ENCODE measurements at regions not wholly inside any gene's neighbourhood (a gene's known extent, or its start where the extent isn't known, plus 50 kb on each side); places are given as distances from the start of the nearest gene placed in this dataset.

- Histone ChIP-seq H3K27me3 (ENCODE audit: control insufficient read depth, insufficient read depth, low read length) (no peaks in the 10 kb centered on the region), H3K36me3 (ENCODE audit: control insufficient read depth, insufficient read depth, low read length) (no peaks in the 10 kb centered on the region), H3K4me3 (ENCODE audit: low read depth, low read length) (no peak overlapping the region)
- FAIRE-seq (no peak), DNase-seq (ENCODE audit: low read depth) (no peak)
- TF ChIP-seq, protein P1, sequence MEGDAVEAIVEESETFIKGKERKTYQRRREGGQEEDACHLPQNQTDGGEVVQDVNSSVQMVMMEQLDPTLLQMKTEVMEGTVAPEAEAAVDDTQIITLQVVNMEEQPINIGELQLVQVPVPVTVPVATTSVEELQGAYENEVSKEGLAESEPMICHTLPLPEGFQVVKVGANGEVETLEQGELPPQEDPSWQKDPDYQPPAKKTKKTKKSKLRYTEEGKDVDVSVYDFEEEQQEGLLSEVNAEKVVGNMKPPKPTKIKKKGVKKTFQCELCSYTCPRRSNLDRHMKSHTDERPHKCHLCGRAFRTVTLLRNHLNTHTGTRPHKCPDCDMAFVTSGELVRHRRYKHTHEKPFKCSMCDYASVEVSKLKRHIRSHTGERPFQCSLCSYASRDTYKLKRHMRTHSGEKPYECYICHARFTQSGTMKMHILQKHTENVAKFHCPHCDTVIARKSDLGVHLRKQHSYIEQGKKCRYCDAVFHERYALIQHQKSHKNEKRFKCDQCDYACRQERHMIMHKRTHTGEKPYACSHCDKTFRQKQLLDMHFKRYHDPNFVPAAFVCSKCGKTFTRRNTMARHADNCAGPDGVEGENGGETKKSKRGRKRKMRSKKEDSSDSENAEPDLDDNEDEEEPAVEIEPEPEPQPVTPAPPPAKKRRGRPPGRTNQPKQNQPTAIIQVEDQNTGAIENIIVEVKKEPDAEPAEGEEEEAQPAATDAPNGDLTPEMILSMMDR (IDR thresholded peaks at IDR 0.05; ENCODE audit: insufficient read depth, low read length, severe bottlenecking) = no peak
These were observed 281.7 kb upstream of the ERCC4 start for GRCh38 chr16:13638218-13638617.

DNA sequence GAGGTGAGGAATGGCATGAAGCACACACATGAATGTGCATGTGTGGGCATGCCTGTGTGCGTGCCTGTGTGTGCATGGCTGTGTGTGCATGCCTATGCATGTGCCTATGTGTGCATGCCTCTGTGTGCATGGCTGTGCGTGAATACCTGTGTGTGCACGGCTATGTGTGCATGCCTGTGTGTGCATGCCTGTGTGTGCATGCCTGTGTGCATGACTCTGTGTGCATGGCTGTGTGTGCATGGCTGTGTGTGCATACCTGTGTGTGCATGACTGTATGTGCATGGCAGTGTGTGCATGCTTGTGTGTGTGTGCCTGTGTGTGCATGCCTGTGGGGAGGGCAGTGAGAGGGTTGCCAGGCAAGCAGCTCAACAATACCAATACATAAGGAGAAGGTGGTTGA, 276.5 kb upstream of the ERCC4 start:
- H3K36me3 ChIP-seq (ENCODE audit: control insufficient read depth, insufficient read depth, low read length) = no peaks in the 10 kb centered on the region
- H3K27me3 ChIP-seq (ENCODE audit: control insufficient read depth, insufficient read depth, low read length) = no peaks in the 10 kb centered on the region
- no peak overlapping the region for H3K4me3 ChIP-seq (ENCODE audit: low read depth, low read length)
- TF ChIP-seq, protein P1 (IDR thresholded peaks at IDR 0.05; ENCODE audit: insufficient read depth, low read length, severe bottlenecking) = no peak
- no peak for FAIRE-seq
- no peak for DNase-seq (ENCODE audit: low read depth)

DNA sequence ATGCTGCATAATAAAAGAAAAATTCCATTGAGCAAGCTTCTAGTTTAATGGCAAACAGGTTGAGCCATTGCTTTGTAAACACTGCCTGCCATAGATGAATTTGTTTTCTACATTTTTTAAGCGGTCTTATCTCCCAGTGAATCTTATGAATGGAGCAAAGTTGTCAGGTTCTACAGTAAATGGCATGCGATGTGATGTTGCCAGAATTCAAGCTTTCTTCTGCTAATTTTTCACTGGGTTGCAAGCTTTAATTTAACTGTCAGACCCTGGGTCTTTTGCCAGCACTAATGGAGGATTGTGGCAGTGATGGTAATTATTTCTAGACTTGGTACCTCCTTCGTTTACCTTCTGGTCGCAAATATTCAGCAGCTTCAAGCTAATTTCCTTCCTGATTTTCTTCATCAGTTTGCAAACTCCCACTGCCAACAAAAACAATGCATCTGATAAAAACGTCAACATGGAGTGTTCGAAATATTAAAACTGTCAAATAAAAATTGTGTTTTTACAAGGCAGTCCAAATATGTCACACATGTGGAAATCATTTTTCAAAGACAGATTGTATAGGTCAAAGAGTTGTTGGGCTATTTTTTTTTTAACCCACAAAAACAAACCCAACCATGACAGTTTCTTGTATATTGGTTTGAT, 274.2 kb upstream of the ERCC4 start:
- H3K4me3 ChIP-seq (ENCODE audit: low read depth, low read length) = no peak overlapping the region
- no peaks in the 10 kb centered on the region for H3K27me3 ChIP-seq (ENCODE audit: control insufficient read depth, insufficient read depth, low read length)
- TF ChIP-seq, protein P1 (IDR thresholded peaks at IDR 0.05; ENCODE audit: insufficient read depth, low read length, severe bottlenecking) = no peak
- no peaks in the 10 kb centered on the region for H3K36me3 ChIP-seq (ENCODE audit: control insufficient read depth, insufficient read depth, low read length)
- no peak for DNase-seq (ENCODE audit: low read depth)
- FAIRE-seq = no peak

GRCh38 chr16:13660807-13661206, 259.1 kb upstream of the ERCC4 start:
- TF ChIP-seq, protein P1 (IDR thresholded peaks at IDR 0.05; ENCODE audit: insufficient read depth, low read length, severe bottlenecking) = no peak
- Histone ChIP-seq H3K36me3 (ENCODE audit: control insufficient read depth, insufficient read depth, low read length) (no peaks in the 10 kb centered on the region), H3K27me3 (ENCODE audit: control insufficient read depth, insufficient read depth, low read length) (no peaks in the 10 kb centered on the region), H3K4me3 (ENCODE audit: low read depth, low read length) (no peak overlapping the region)
- FAIRE-seq (no peak), DNase-seq (ENCODE audit: low read depth) (no peak)

DNA sequence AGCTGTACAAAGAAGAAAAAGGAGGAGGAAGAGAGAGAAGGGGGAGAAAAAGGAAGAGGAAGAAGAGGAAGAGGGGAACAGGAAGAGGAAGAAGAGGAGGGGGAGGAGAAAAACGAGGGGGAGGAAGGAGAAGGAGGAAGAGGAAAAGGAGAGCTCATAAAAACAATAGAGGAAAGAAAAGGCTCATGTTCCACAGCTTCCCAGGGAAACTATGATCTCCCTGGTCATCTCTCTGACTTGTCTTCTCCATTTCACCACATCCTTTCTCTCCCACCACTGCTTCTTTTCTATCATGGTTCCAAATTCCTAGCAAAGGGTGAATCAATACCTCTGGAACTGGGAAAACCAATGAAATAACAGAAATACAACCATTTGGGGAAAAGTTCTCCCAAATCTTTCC, 254.1 kb upstream of the ERCC4 start:
- Histone ChIP-seq H3K27me3 (ENCODE audit: control insufficient read depth, insufficient read depth, low read length) (no peaks in the 10 kb centered on the region), H3K4me3 (ENCODE audit: low read depth, low read length) (no peak overlapping the region), H3K36me3 (ENCODE audit: control insufficient read depth, insufficient read depth, low read length) (no peaks in the 10 kb centered on the region)
- TF ChIP-seq, protein P1 (IDR thresholded peaks at IDR 0.05; ENCODE audit: insufficient read depth, low read length, severe bottlenecking) = no peak
- FAIRE-seq (no peak), DNase-seq (ENCODE audit: low read depth) (no peak)

- Histone ChIP-seq H3K36me3 (ENCODE audit: control insufficient read depth, insufficient read depth, low read length) (no peaks in the 10 kb centered on the region), H3K27me3 (ENCODE audit: control insufficient read depth, insufficient read depth, low read length) (no peaks in the 10 kb centered on the region), H3K4me3 (ENCODE audit: low read depth, low read length) (no peak overlapping the region)
- no peak for DNase-seq (ENCODE audit: low read depth)
- TF ChIP-seq, protein P1 (IDR thresholded peaks at IDR 0.05; ENCODE audit: insufficient read depth, low read length, severe bottlenecking) = no peak
- no peak for FAIRE-seq
These were observed 247.8 kb upstream of the ERCC4 start for GRCh38 chr16:13672196-13672595.

Data from bronchial epithelial cell (primary cell).